Ascending aorta (tissue), 2 donors: ENCODE measurements at regions not wholly inside any gene's neighbourhood (a gene's known extent, or its start where the extent isn't known, plus 50 kb on each side); places are given as distances from the start of the nearest gene placed in this dataset.
A peak's percentile ranks its signal among the peaks of the same experiment; 100 is the strongest.
"Not testable (repeated sequence)": the region's sequence is repeated elsewhere in the genome, so short reads cannot be mapped to it uniquely, and the experiment has no call there.

Experiments
- DNase-seq, 2 donors: peaks; one replicate each; pipeline ENCODE4 v3.0.0-alpha.2; 2019; ENCODE audit warnings: low spot score in 2 of 2
- H3K27ac ChIP-seq, 2 donors: fragments of 200-600 bp; sonication (generic); one replicate each; pipeline ENCODE4 v1.5.1; 2016 to 2017; ENCODE audit warnings: mild to moderate bottlenecking in 1 of 2
- H3K27me3 ChIP-seq: fragments of 200-600 bp; sonication (generic); one replicate; pipeline ENCODE4 v1.5.1; 2017
- H3K36me3 ChIP-seq, 2 donors: fragments of 200-600 bp; sonication (generic); one replicate each; pipeline ENCODE4 v1.5.1; 2016
- H3K4me1 ChIP-seq, 2 donors: fragments of 200-600 bp; sonication (generic); one replicate each; pipeline ENCODE4 v1.5.1; 2016 to 2017; ENCODE audit warnings: mild to moderate bottlenecking in 1 of 2
- H3K4me3 ChIP-seq, 2 donors: fragments of 200-600 bp; sonication (generic); one replicate each; pipeline ENCODE4 v1.5.1; 2016 to 2017; ENCODE audit warnings: mild to moderate bottlenecking in 1 of 2
- H3K9me3 ChIP-seq, 2 donors: fragments of 200-600 bp; sonication (generic); one replicate each; pipeline ENCODE4 v1.5.1; 2016
- CTCF ChIP-seq, 3 experiments: fragments of 200-600 bp in 2 of 3; fragments of 450-650 bp in 1 of 3; sonication (generic) in 2 of 3; IDR thresholded peaks; one replicate each; pipeline ENCODE4 v1.5.1; 2016 to 2019; ENCODE audit warnings: antibody characterized with exemption in 3 of 3, mild to moderate bottlenecking in 1 of 3, moderate library complexity in 1 of 3
- intact Hi-C: fragments of 100-400 bp; cut with DNase I; formaldehyde crosslinking; loops from one replicate; pipeline ENCODE4 v1.15.1; 2023

DNA sequence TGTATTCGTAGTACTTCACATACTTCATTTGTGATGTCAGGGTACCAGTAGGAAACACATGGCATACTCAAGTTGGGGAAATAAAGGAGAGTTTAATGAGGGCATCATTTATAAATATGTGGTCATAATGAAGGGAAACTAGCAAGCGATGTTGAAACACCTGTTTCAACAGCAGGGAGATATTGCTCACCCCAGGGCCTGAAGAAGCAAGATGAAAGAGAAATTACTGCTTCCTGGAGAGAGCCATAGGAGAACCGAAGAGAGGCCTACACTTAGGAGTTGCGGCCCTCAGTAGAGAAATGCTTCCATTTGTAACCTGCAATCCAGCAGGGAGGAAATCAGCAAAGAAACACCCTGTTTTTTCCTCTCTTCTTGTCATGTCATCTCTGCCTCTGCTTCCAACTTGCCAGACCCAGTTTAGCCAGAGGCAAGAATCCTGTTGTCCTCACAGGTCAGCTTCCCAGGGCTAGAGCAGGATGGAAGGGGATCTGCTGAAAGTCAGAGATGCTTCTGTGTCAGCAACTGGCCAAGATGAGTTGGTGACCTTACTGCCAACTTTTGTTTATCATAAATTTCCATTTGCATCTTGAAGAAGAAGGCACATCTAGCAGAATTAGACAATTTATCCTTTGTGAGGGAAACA, 67.6 kb upstream of the TSPAN2 start:
- Histone ChIP-seq H3K4me1 (peaks cover 0 to 3% of the 10 kb centered on the region in 2 donors), H3K27ac (no peak overlapping the region), H3K36me3 (no peaks in the 10 kb centered on the region), H3K27me3 (no peaks in the 10 kb centered on the region), H3K4me3 (no peak overlapping the region), H3K9me3 (no peaks in the 10 kb centered on the region)
- no peak for DNase-seq
- TF ChIP-seq CTCF (IDR thresholded peaks at IDR 0.05): no peak
- intact Hi-C loops: no loop called here

DNA sequence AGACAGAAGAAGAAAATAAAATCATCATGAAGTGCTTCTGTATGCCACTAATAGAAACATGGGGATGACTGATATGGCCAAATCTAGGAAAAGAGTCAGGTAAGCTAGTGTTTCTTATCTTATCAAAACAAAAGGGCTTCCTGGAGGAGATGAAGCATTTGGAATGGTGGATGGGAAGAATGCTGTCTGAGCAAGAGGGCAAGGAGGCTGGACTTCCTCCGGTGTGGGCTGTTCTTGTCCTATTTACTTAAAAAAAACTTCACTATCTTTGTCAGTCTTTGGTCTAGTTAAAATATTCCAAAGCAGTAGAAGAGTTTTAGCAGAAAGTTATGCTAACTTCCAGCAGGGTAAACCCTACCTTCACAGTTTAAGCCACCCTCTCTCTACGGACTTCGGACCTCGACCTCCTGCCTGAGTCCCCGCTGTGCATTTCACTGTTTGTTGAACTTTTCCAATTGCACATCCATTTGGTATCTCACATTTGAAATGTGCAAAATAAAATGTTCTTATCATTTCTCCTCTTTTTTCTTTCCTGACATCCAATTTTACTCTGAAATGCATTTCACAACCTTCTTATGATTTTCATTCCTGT, 64.8 kb upstream of the TSPAN2 start:
- no peak overlapping the region for H3K27ac ChIP-seq
- no peak for TF ChIP-seq CTCF (IDR thresholded peaks at IDR 0.05)
- DNase-seq: no peak
- H3K4me1 ChIP-seq: peaks cover 0 to 3% of the 10 kb centered on the region in 2 donors
- H3K4me3 ChIP-seq: no peak overlapping the region
- no peaks in the 10 kb centered on the region for H3K27me3 ChIP-seq
- no peaks in the 10 kb centered on the region for H3K9me3 ChIP-seq
- intact Hi-C loops: no loop called here
- no peaks in the 10 kb centered on the region for H3K36me3 ChIP-seq

DNA sequence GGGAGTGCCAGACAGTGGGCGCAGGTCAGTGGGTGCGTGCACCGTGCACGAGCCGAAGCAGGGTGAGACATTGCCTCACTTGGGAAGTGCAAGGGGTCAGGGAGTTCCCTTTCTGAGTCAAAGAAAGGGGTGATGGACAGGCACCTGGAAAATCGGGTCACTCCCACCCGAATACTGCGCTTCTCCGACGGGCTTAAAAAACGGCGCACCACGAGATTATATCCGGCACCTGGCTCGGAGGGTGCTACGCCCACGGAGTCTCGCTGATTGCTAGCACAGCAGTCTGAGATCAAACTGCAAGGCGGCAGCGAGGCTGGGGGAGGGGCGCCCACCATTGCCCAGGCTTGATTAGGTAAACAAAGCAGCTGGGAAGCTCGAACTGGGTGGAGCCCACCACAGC, 58.6 kb upstream of the TSPAN2 start:
- H3K27me3 ChIP-seq, DNase-seq, intact Hi-C loops, H3K27ac ChIP-seq, H3K4me1 ChIP-seq, H3K9me3 ChIP-seq, H3K36me3 ChIP-seq, H3K4me3 ChIP-seq: not testable (repeated sequence)

DNA sequence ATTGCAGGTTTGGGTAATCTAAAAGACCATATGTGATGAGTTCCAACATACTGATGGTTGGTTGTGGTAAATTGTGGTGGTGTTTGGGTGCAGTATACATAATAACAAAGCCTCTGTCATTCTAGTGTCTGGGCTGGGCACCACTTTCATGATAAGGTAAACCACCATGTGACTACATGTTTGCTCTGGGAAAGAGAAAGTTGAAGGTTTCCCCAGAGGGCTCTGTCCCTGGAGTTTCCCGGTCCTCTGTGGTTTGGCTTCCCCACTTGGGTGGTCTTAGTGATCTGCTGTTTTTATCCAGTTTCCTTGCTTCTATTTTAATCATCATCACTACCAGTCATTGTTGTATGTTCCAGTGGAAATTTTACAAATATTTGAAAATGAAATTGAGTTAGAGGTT, 55.9 kb upstream of the TSPAN2 start:
- H3K27ac ChIP-seq: no peak overlapping the region
- no peaks in the 10 kb centered on the region for H3K27me3 ChIP-seq
- intact Hi-C loops: no loop called here
- no peaks in the 10 kb centered on the region for H3K9me3 ChIP-seq
- H3K4me3 ChIP-seq: no peak overlapping the region
- H3K4me1 ChIP-seq: peaks cover 0 to 8% of the 10 kb centered on the region in 2 donors
- DNase-seq: no peak
- no peak for TF ChIP-seq CTCF (IDR thresholded peaks at IDR 0.05)
- H3K36me3 ChIP-seq: no peaks in the 10 kb centered on the region

GRCh38 chr1:115144176-115144575, 54.9 kb upstream of the TSPAN2 start:
- no peak for TF ChIP-seq CTCF (IDR thresholded peaks at IDR 0.05)
- intact Hi-C loops: no loop called here
- H3K9me3 ChIP-seq: no peaks in the 10 kb centered on the region
- H3K4me1 ChIP-seq: peaks cover 2 to 8% of the 10 kb centered on the region in 2 donors
- H3K27ac ChIP-seq: no peak overlapping the region
- DNase-seq: no peak
- H3K4me3 ChIP-seq: no peak overlapping the region
- no peaks in the 10 kb centered on the region for H3K27me3 ChIP-seq
- H3K36me3 ChIP-seq: no peaks in the 10 kb centered on the region

- Histone ChIP-seq H3K4me3 (no peak overlapping the region), H3K4me1 (peaks cover 3 to 14% of the 10 kb centered on the region in 2 donors), H3K9me3 (no peaks in the 10 kb centered on the region), H3K27ac (peak overlapping the region; percentile 32 to 62), H3K36me3 (no peaks in the 10 kb centered on the region), H3K27me3 (no peaks in the 10 kb centered on the region)
- TF ChIP-seq CTCF (IDR thresholded peaks at IDR 0.05): peak in 1 of 3 experiments; percentile 11
- DNase-seq: no peak
- intact Hi-C loops: no loop called here
Measured at GRCh38 chr1:115142616-115143015, 53.3 kb upstream of the TSPAN2 start.
